A673 (cell line): ENCODE measurements at regions not wholly inside any gene's neighbourhood (a gene's known extent, or its start where the extent isn't known, plus 50 kb on each side); places are given as distances from the start of the nearest gene placed in this dataset.

Experiments used
- CTCF ChIP-seq: fragments of 300-800, 200-600 bp; sonication (generic); conservative IDR thresholded peaks from 2 replicates; pipeline ENCODE4 v1.5.1; 2017; ENCODE audit warnings: low read depth, mild to moderate bottlenecking, antibody characterized with exemption, low read length, moderate library complexity, mixed read lengths
- EZH2 ChIP-seq: fragments of 200-600 bp; sonication (generic); IDR thresholded peaks from 2 replicates; pipeline ENCODE4 v1.6.1; 2017; ENCODE audit warnings: borderline replicate concordance, low read depth, mild to moderate bottlenecking, mixed read lengths, antibody characterized with exemption, low read length; ENCODE audit not compliant: poor library complexity, severe bottlenecking

- no peak for TF ChIP-seq CTCF
- TF ChIP-seq EZH2, result no peak
These were observed 72.0 kb downstream of the DIO3 start for GRCh38 chr14:101633276-101633675.
